ENCODE measurements at regions not wholly inside any gene's neighbourhood (a gene's known extent, or its start where the extent isn't known, plus 50 kb on each side); places are given as distances from the start of the nearest gene placed in this dataset.

GRCh38 chr1:58063095-58063494, 483.4 kb downstream of the OMA1 start:
- 99% methylated on average over 4 of the region's 4 CpGs for WGBS (ENCODE audit: low lambda C conversion rate, missing lambda C conversion rate)
- no peak for DNase-seq (ENCODE audit: low spot score)
- Histone ChIP-seq H3K4me3 (no peak overlapping the region), H2AFZ (no peak overlapping the region), H3K9me2 (replicated peaks; ENCODE audit: insufficient read depth) (no peaks in the 10 kb centered on the region), H3K4me2 (no peak overlapping the region), H4K20me1 (ENCODE audit: insufficient read depth, poor library complexity, severe bottlenecking) (no peaks in the 10 kb centered on the region), H3K27me3 (no peaks in the 10 kb centered on the region), H3K9me3 (ENCODE audit: low read depth) (no peaks in the 10 kb centered on the region), H3K79me2 (no peaks in the 10 kb centered on the region), H3K4me1 (ENCODE audit: insufficient read depth) (no peaks in the 10 kb centered on the region), H3K27ac (no peak overlapping the region), H3K36me3 (replicated peaks; ENCODE audit: insufficient read depth, low read depth) (no peaks in the 10 kb centered on the region)
- no peak for TF ChIP-seq EZH2phosphoT487 (IDR thresholded peaks at IDR 0.05; ENCODE audit: low read depth, severe bottlenecking, unreplicated experiment)
- TF ChIP-seq CTCF (IDR thresholded peaks at IDR 0.05; ENCODE audit: poor library complexity), result no peak
- TF ChIP-seq EZH2 (IDR thresholded peaks at IDR 0.05; ENCODE audit: borderline replicate concordance), result no peak

GRCh38 chr1:58062635-58063034, 483.9 kb downstream of the OMA1 start:
- no peaks in the 10 kb centered on the region for H3K36me3 ChIP-seq (replicated peaks; ENCODE audit: insufficient read depth, low read depth)
- H3K9me2 ChIP-seq (replicated peaks; ENCODE audit: insufficient read depth), result no peaks in the 10 kb centered on the region
- TF ChIP-seq EZH2phosphoT487 (IDR thresholded peaks at IDR 0.05; ENCODE audit: low read depth, severe bottlenecking, unreplicated experiment) (no peak), EZH2 (IDR thresholded peaks at IDR 0.05; ENCODE audit: borderline replicate concordance) (no peak), CTCF (IDR thresholded peaks at IDR 0.05; ENCODE audit: poor library complexity) (no peak)
- no peaks in the 10 kb centered on the region for H3K79me2 ChIP-seq
- no peak for DNase-seq (ENCODE audit: low spot score)
- H3K9me3 ChIP-seq (ENCODE audit: low read depth), result no peaks in the 10 kb centered on the region
- 90% methylated on average over 4 of the region's 4 CpGs for WGBS (ENCODE audit: low lambda C conversion rate, missing lambda C conversion rate)
- no peak overlapping the region for H3K4me2 ChIP-seq
- no peaks in the 10 kb centered on the region for H3K27me3 ChIP-seq
- H2AFZ ChIP-seq, result no peak overlapping the region
- H3K4me3 ChIP-seq, result no peak overlapping the region
- H4K20me1 ChIP-seq (ENCODE audit: insufficient read depth, poor library complexity, severe bottlenecking), result no peaks in the 10 kb centered on the region
- no peak overlapping the region for H3K27ac ChIP-seq
- H3K4me1 ChIP-seq (ENCODE audit: insufficient read depth), result no peaks in the 10 kb centered on the region

- TF ChIP-seq CTCF (IDR thresholded peaks at IDR 0.05; ENCODE audit: poor library complexity), result no peak
- TF ChIP-seq EZH2phosphoT487 (IDR thresholded peaks at IDR 0.05; ENCODE audit: low read depth, severe bottlenecking, unreplicated experiment), result no peak
- TF ChIP-seq EZH2 (IDR thresholded peaks at IDR 0.05; ENCODE audit: borderline replicate concordance), result no peak
- no peaks in the 10 kb centered on the region for H3K36me3 ChIP-seq (replicated peaks; ENCODE audit: insufficient read depth, low read depth)
- no peak for DNase-seq (ENCODE audit: low spot score)
- H4K20me1 ChIP-seq (ENCODE audit: insufficient read depth, poor library complexity, severe bottlenecking), result no peaks in the 10 kb centered on the region
- H3K4me1 ChIP-seq (ENCODE audit: insufficient read depth), result no peaks in the 10 kb centered on the region
- no peaks in the 10 kb centered on the region for H3K9me2 ChIP-seq (replicated peaks; ENCODE audit: insufficient read depth)
- H3K27ac ChIP-seq, result no peak overlapping the region
- WGBS (ENCODE audit: low lambda C conversion rate, missing lambda C conversion rate), result 81% methylated on average over 9 of the region's 9 CpGs
- H3K9me3 ChIP-seq (ENCODE audit: low read depth), result no peaks in the 10 kb centered on the region
- H3K4me2 ChIP-seq, result no peak overlapping the region
- no peaks in the 10 kb centered on the region for H3K27me3 ChIP-seq
- H2AFZ ChIP-seq, result no peak overlapping the region
- no peak overlapping the region for H3K4me3 ChIP-seq
- no peaks in the 10 kb centered on the region for H3K79me2 ChIP-seq
Measured at GRCh38 chr1:58060559-58061170, 485.9 kb downstream of the OMA1 start.
